Vagina (tissue), 2 donors: ENCODE measurements at regions not wholly inside any gene's neighbourhood (a gene's known extent, or its start where the extent isn't known, plus 50 kb on each side); places are given as distances from the start of the nearest gene placed in this dataset.

Experiments used
- POLR2A ChIP-seq, 2 donors: fragments of 450-650 bp; IDR thresholded peaks; one replicate each; pipeline ENCODE4 v1.6.1; 2017; ENCODE audit warnings: antibody characterized with exemption in 2 of 2, mild to moderate bottlenecking in 2 of 2, moderate library complexity in 2 of 2
- POLR2AphosphoS5 ChIP-seq, 2 donors: sonication (generic); formaldehyde crosslinking; IDR thresholded peaks; one replicate each; pipeline ENCODE4 v1.9.0; 2017; ENCODE audit warnings: antibody characterized with exemption in 2 of 2, mild to moderate bottlenecking in 2 of 2, low read depth in 1 of 2; ENCODE audit not compliant: insufficient read depth in 1 of 2
- TF ChIP-seq, protein P1 (sequence below), 3 experiments: fragments of 450-650 bp in 2 of 3; fragments of 200-600 bp in 1 of 3; sonication (generic) in 1 of 3; IDR thresholded peaks; one replicate each; pipeline ENCODE4 v1.5.1; 2017 to 2019; ENCODE audit warnings: antibody characterized with exemption in 3 of 3, mild to moderate bottlenecking in 2 of 3, moderate library complexity in 2 of 3

DNA sequence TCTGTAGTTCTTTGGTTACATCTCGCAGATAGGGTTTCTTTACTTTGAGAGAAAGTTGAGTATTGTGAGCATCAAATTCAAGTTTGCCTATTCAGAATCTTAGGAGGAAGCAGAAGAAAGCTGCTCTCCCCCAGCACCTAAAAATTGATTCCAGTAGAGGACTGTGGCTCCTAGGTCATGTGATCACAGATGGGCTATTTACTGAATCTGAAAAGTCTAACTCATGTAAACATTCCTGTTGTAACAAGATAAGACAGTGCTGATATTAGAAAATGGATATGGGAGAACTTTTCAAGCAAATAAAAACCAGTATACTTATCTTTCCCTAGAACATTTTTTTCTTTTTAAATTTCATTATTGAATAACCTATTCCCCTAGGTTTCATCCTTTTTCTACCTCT is 308.4 kb upstream of the SLITRK3 start:
- TF ChIP-seq POLR2AphosphoS5 (IDR thresholded peaks at IDR 0.05; ENCODE audit: insufficient read depth in 1 of 2, low read depth in 1 of 2), result no peak
- TF ChIP-seq, protein P1, sequence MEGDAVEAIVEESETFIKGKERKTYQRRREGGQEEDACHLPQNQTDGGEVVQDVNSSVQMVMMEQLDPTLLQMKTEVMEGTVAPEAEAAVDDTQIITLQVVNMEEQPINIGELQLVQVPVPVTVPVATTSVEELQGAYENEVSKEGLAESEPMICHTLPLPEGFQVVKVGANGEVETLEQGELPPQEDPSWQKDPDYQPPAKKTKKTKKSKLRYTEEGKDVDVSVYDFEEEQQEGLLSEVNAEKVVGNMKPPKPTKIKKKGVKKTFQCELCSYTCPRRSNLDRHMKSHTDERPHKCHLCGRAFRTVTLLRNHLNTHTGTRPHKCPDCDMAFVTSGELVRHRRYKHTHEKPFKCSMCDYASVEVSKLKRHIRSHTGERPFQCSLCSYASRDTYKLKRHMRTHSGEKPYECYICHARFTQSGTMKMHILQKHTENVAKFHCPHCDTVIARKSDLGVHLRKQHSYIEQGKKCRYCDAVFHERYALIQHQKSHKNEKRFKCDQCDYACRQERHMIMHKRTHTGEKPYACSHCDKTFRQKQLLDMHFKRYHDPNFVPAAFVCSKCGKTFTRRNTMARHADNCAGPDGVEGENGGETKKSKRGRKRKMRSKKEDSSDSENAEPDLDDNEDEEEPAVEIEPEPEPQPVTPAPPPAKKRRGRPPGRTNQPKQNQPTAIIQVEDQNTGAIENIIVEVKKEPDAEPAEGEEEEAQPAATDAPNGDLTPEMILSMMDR (IDR thresholded peaks at IDR 0.05), result no peak
- TF ChIP-seq POLR2A (IDR thresholded peaks at IDR 0.05), result no peak
